ENCODE measurements at regions not wholly inside any gene's neighbourhood (a gene's known extent, or its start where the extent isn't known, plus 50 kb on each side); places are given as distances from the start of the nearest gene placed in this dataset.

DNA sequence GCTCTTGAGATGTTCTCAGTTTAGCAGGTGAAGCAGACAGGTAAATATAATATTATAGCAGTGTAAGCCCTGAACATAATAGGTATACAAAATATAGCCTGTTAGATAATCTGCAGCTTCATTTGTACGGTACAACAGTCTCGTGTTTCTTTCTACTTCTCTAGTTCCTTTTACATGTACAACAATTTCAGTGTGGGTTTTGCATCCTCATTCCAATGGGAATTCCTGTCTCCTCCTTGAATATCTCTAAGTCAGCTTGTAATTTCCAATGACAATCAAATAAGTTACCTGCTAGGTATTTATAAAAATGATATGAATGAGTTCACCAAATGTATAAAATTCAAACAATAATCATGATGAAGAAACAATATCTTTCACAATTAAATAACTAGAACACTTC is 330.0 kb upstream of the RND3 start:
- no peak overlapping the region for H3K4me3 ChIP-seq (ENCODE audit: low read depth, low read length)
- DNase-seq (ENCODE audit: low read depth) = no peak
- TF ChIP-seq POLR2A (IDR thresholded peaks at IDR 0.05; ENCODE audit: extremely low read depth, insufficient read length) = no peak
- TF ChIP-seq, protein P1, sequence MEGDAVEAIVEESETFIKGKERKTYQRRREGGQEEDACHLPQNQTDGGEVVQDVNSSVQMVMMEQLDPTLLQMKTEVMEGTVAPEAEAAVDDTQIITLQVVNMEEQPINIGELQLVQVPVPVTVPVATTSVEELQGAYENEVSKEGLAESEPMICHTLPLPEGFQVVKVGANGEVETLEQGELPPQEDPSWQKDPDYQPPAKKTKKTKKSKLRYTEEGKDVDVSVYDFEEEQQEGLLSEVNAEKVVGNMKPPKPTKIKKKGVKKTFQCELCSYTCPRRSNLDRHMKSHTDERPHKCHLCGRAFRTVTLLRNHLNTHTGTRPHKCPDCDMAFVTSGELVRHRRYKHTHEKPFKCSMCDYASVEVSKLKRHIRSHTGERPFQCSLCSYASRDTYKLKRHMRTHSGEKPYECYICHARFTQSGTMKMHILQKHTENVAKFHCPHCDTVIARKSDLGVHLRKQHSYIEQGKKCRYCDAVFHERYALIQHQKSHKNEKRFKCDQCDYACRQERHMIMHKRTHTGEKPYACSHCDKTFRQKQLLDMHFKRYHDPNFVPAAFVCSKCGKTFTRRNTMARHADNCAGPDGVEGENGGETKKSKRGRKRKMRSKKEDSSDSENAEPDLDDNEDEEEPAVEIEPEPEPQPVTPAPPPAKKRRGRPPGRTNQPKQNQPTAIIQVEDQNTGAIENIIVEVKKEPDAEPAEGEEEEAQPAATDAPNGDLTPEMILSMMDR (IDR thresholded peaks at IDR 0.05; ENCODE audit: low read depth, low read length) = no peak
- no peak for TF ChIP-seq MAX (IDR thresholded peaks at IDR 0.05; ENCODE audit: low read depth, low read length)
- no peak for TF ChIP-seq MYC (IDR thresholded peaks at IDR 0.05; ENCODE audit: low read depth, low read length)

DNA sequence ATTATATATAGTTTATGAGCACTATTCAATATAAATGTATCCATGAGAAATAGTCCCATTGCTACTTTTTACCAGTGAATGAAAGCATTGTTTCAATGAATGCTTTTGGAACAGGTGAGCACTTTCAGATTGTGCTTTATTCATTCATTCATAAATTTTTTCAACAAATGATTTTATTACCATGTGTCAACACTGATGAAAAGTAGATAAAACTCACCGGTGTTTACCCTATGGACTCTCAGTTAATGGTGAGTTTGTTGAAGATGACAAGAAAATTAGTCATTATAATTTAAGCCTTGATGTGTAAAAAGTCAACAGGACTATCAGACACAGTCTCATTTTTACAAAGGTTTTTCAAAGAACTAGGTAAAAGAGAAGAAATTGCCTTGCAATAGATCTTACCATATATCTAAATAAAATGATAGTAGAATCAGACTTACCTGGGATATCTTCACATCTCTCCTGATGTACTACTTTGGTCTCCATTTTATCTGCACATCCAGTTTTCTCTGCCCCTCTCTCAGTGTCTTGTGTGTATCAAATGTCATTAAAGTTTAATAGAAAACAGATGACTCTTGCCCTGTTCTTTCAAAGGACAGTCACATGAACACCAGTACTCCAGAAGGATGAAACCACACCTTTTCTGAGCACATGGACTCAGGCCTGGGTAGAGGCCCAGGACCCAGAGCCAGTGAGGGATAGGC is 325.3 kb upstream of the RND3 start:
- DNase-seq (ENCODE audit: low read depth) = no peak
- H3K4me3 ChIP-seq (ENCODE audit: low read depth, low read length) = no peak overlapping the region
- TF ChIP-seq, protein P1 (IDR thresholded peaks at IDR 0.05; ENCODE audit: low read depth, low read length) = no peak
- TF ChIP-seq MAX (IDR thresholded peaks at IDR 0.05; ENCODE audit: low read depth, low read length) (no peak), MYC (IDR thresholded peaks at IDR 0.05; ENCODE audit: low read depth, low read length) (no peak), POLR2A (IDR thresholded peaks at IDR 0.05; ENCODE audit: extremely low read depth, insufficient read length) (no peak)

GRCh38 chr2:150812066-150812465 is 324.6 kb upstream of the RND3 start:
- no peak overlapping the region for H3K4me3 ChIP-seq (ENCODE audit: low read depth, low read length)
- TF ChIP-seq, protein P1 (IDR thresholded peaks at IDR 0.05; ENCODE audit: low read depth, low read length) = no peak
- TF ChIP-seq POLR2A (IDR thresholded peaks at IDR 0.05; ENCODE audit: extremely low read depth, insufficient read length) (no peak), MAX (IDR thresholded peaks at IDR 0.05; ENCODE audit: low read depth, low read length) (no peak), MYC (IDR thresholded peaks at IDR 0.05; ENCODE audit: low read depth, low read length) (no peak)
- no peak for DNase-seq (ENCODE audit: low read depth)

GRCh38 chr2:150811259-150811855 is 323.9 kb upstream of the RND3 start:
- no peak for TF ChIP-seq POLR2A (IDR thresholded peaks at IDR 0.05; ENCODE audit: extremely low read depth, insufficient read length)
- TF ChIP-seq, protein P1 (IDR thresholded peaks at IDR 0.05; ENCODE audit: low read depth, low read length) = no peak
- no peak for DNase-seq (ENCODE audit: low read depth)
- H3K4me3 ChIP-seq (ENCODE audit: low read depth, low read length) = no peak overlapping the region

GRCh38 chr2:150809103-150809502 is 321.6 kb upstream of the RND3 start:
- H3K4me3 ChIP-seq (ENCODE audit: low read depth, low read length) = no peak overlapping the region
- no peak for DNase-seq (ENCODE audit: low read depth)
- TF ChIP-seq MYC (IDR thresholded peaks at IDR 0.05; ENCODE audit: low read depth, low read length) (no peak), MAX (IDR thresholded peaks at IDR 0.05; ENCODE audit: low read depth, low read length) (no peak), POLR2A (IDR thresholded peaks at IDR 0.05; ENCODE audit: extremely low read depth, insufficient read length) (no peak)
- TF ChIP-seq, protein P1 (IDR thresholded peaks at IDR 0.05; ENCODE audit: low read depth, low read length) = no peak

All from NB4 (cell line).